ENCODE measurements at regions not wholly inside any gene's neighbourhood (a gene's known extent, or its start where the extent isn't known, plus 50 kb on each side); places are given as distances from the start of the nearest gene placed in this dataset.

DNA sequence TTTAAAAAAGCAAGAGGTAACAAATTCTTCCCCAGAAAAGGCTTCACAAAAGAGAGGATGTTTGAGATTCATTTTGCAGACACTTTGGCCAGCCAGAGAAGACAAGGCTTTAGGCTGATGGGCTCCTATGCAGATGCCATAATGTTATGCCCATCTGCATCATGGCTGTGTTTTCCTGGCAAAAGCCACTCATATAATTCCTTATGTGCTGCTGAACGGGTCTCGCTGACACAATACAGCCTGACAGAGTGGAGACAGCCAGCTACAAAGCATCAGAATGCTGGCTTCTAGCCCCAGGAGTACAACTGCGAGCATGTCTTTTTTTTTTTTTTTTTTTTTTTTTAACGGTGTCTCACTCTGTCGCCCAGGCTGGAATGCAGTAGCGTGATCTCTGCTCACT lies 1157.4 kb upstream of the AUTS2 start:
- no peaks in the 10 kb centered on the region for H3K9me3 ChIP-seq
- no peak overlapping the region for H3K4me3 ChIP-seq (replicated peaks in 1 of 3)
- intact Hi-C loops (cut with DNase I): no loop called here
- TF ChIP-seq POLR2A (IDR thresholded peaks at IDR 0.05): no peak
- TF ChIP-seq, protein P1, sequence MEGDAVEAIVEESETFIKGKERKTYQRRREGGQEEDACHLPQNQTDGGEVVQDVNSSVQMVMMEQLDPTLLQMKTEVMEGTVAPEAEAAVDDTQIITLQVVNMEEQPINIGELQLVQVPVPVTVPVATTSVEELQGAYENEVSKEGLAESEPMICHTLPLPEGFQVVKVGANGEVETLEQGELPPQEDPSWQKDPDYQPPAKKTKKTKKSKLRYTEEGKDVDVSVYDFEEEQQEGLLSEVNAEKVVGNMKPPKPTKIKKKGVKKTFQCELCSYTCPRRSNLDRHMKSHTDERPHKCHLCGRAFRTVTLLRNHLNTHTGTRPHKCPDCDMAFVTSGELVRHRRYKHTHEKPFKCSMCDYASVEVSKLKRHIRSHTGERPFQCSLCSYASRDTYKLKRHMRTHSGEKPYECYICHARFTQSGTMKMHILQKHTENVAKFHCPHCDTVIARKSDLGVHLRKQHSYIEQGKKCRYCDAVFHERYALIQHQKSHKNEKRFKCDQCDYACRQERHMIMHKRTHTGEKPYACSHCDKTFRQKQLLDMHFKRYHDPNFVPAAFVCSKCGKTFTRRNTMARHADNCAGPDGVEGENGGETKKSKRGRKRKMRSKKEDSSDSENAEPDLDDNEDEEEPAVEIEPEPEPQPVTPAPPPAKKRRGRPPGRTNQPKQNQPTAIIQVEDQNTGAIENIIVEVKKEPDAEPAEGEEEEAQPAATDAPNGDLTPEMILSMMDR (IDR thresholded peaks at IDR 0.05): no peak
- no peaks in the 10 kb centered on the region for H3K27me3 ChIP-seq
- WGBS, 2 donors: 76 to 78% methylated on average over 6 of the region's 6 CpGs
- H3K36me3 ChIP-seq: no peaks in the 10 kb centered on the region
- no peak for DNase-seq
- H3K27ac ChIP-seq: no peak overlapping the region
- H3K4me1 ChIP-seq: no peaks in the 10 kb centered on the region

DNA sequence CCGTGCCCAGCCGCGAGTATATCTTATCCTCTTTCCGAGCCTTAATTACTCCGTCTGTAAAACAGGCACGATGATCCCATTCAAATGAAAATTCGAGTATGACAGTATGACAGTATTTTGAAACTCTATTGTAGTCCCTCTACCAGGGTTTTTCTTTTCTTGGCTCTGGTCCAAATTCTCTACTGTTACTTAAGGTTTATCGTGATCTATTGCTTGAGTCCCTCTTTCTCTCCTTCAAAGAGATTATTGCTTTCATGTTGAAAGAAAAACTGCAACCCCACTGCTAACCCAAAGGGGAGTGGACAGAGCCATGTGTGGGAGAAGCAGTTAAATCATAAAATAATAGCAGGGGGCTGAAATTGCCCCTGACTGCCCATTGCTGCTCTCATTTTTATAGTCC lies 1156.6 kb upstream of the AUTS2 start:
- TF ChIP-seq, protein P1 (IDR thresholded peaks at IDR 0.05): no peak
- TF ChIP-seq POLR2A (IDR thresholded peaks at IDR 0.05): no peak
- DNase-seq: no peak
- H3K4me1 ChIP-seq: no peaks in the 10 kb centered on the region
- 93% methylated on average over 8 of the region's 8 CpGs for WGBS, 2 donors
- H3K9me3 ChIP-seq: no peaks in the 10 kb centered on the region
- no peak overlapping the region for H3K4me3 ChIP-seq (replicated peaks in 1 of 3)
- no peaks in the 10 kb centered on the region for H3K36me3 ChIP-seq
- no peak overlapping the region for H3K27ac ChIP-seq
- no peaks in the 10 kb centered on the region for H3K27me3 ChIP-seq
- intact Hi-C loops (cut with DNase I): no loop called here

DNA sequence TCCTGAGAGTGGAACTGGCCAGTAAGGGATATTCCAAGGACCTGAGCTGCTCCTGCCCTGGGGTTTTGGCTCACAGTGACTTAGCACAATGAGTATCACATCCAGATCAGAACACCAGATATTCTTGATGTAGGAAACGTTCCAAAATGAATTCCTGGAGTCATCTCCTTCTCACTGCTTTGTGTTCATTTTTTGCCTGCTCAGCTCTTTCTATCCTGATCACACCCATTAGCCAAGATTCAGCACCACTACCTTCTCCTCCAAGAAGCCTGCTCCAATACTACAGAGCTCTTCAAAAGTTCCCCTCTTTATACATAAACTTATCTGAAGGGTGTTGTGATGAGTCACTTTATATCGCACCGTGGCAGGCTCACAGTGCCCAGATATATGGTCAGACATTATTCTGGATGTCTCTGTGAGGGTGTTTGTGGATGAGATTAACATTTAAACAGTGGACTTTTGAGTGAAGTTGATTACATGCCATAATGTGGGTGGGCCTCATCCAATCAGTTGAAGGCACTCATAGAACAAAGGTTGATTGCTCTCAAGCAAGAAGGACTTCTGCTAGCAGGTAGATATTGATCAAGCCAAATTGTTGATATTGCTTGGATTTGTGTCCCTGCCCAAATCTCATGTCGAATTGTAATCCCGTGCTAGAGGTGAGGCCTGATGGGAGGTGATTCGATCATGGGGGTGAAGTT lies 1155.2 kb upstream of the AUTS2 start:
- TF ChIP-seq, protein P1 (IDR thresholded peaks at IDR 0.05): no peak
- TF ChIP-seq POLR2A (IDR thresholded peaks at IDR 0.05): no peak
- Histone ChIP-seq H3K4me1 (no peaks in the 10 kb centered on the region), H3K36me3 (no peaks in the 10 kb centered on the region), H3K4me3 (replicated peaks in 1 of 3) (no peak overlapping the region), H3K9me3 (no peaks in the 10 kb centered on the region), H3K27me3 (no peaks in the 10 kb centered on the region), H3K27ac (no peak overlapping the region)
- WGBS, 2 donors: 90 to 91% methylated on average over 6 of the region's 6 CpGs
- DNase-seq: no peak
- intact Hi-C loops (cut with DNase I): no loop called here

DNA sequence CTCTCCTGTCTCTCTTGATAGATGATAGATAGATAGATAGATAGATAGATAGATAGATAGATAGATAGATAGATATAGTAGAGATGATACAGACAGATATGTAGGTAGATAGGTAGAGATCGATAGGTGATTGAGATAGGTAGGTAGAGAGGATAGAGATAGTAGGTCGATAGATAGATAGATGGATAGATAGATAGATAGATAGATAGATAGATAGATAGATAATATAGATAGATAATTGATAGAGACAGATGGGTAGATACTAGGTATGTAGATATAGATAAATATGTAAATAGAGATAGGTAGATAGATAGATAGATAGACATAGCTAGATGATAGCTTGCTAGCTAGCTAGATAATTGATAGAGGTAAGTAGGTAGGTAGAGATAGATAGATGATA lies 1154.2 kb upstream of the AUTS2 start:
- Histone ChIP-seq H3K27me3 (no peaks in the 10 kb centered on the region), H3K36me3 (no peaks in the 10 kb centered on the region), H3K4me1 (no peaks in the 10 kb centered on the region), H3K4me3 (replicated peaks in 1 of 3) (no peak overlapping the region), H3K9me3 (no peaks in the 10 kb centered on the region), H3K27ac (no peak overlapping the region)
- DNase-seq: no peak
- intact Hi-C loops (cut with DNase I): no loop called here
- 91 to 93% methylated on average over 2 of the region's 2 CpGs for WGBS, 2 donors
- TF ChIP-seq, protein P1 (IDR thresholded peaks at IDR 0.05): no peak
- no peak for TF ChIP-seq POLR2A (IDR thresholded peaks at IDR 0.05)

DNA sequence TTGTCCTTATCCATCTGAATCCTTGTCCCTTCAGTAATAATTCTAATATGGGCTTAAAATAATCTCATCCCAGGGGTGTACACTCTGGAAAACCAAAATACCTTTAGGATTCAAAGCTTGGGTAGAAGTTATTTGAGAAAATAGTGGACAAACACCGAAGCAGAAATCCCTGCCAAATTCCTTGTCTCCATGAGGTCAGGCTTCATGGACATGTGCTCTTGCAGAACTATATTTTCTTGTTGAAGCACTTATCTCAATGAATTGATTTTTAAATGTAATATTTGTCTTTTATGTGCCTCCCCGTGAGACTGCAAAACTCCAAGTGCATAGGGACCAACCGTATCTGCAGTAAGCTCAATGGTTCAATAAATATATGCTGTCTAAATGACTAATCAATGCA lies 1153.3 kb upstream of the AUTS2 start:
- Histone ChIP-seq H3K27ac (no peak overlapping the region), H3K36me3 (no peaks in the 10 kb centered on the region), H3K4me1 (no peaks in the 10 kb centered on the region), H3K27me3 (no peaks in the 10 kb centered on the region), H3K9me3 (no peaks in the 10 kb centered on the region), H3K4me3 (replicated peaks in 1 of 3) (no peak overlapping the region)
- TF ChIP-seq, protein P1 (IDR thresholded peaks at IDR 0.05): no peak
- no peak for TF ChIP-seq POLR2A (IDR thresholded peaks at IDR 0.05)
- WGBS, 2 donors: 29 to 46% methylated on average over 3 of the region's 3 CpGs
- intact Hi-C loops (cut with DNase I): no loop called here
- no peak for DNase-seq
